NCI-H2196 treated with DMSO at 0.1 percent for 48 hours (cell line): ENCODE measurements at regions not wholly inside any gene's neighbourhood (a gene's known extent, or its start where the extent isn't known, plus 50 kb on each side); places are given as distances from the start of the nearest gene placed in this dataset.
"Not testable (repeated sequence)": the region's sequence is repeated elsewhere in the genome, so short reads cannot be mapped to it uniquely, and the experiment has no call there.

Source experiments
- DNase-seq: peaks from one replicate; lab custom pipeline; 2025; ENCODE audit not compliant: unreplicated experiment; lab: John Stamatoyannopoulos, UW

DNA sequence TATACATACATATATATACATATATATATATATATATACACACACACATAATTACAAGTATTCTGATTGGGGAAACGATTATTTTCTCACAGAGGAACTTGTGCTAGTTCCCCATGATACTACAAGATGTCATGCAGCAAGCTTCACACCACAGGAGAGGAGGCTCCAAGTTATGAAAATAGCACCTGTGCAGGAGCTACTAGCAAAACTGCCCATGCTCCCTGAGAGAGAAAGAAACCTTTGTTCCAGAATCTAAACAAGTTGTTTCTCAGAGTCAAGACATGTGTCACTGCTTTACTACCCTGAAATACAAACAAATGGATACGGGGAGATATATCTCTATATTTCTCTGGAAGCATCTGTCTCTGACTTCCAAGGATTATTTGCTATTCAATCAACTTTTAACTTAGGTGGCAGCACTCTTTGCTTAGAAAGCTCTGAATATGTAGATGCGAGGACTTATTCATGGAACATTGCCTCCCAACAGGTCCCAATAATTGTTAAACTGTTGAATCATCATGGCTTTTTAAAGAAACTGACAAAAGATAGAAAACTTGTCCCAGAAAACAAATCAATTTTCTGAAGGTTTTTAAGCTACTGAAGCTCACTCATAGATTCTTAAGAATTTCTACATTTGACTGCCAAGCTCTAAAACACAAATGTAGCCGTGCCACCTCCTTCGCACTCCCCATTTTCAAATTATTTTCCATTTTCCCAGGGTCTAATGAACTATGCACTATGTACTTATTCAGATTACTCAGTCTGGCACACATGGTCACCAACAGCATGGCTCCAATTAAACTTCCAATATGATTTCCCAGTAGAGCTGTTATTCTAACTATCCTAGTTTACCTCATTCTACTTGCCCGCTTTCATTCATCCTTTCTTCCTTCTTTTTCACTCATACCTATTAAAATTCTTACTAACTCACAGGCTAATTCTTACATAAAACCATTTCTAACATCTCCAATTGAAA, 929.1 kb downstream of the LTN1 start:
- no peak for DNase-seq

DNA sequence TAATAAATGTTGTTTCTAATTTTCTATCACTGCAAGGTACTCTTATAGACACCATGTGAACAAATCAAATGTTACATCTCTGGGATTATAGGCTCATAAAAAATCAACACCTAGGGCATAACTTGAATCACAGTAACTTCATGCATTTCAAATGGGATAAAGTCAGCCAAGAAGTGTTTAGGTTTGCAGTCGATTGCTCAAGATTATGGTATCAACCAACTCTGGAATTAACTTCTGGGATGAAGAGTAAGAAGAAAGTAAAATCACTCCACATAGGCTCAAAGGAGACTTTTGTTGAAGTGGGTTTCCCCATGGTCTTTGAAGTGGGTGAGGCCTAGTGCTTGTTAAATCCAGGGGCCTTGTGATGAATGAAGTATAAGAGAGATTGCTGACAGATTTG, 939.7 kb downstream of the LTN1 start:
- DNase-seq, result not testable (repeated sequence)

DNA sequence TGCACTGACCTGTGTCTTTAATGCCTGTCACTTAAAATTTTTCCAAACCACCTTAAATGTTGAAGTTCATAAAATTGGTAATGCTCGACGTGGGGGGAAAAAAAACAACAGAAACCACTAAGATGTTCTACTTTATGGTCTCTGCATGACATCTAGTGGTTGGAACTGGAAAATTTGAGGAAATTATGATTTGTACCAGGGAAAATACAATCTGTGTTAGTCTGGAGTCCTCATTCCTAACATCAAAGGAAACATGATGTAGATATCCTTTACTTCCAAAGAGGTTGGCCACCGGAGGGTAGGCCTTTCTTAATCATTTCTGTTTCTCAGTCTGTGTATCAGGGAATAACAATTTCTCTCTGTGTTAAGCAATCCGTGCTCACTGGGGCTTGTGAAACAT, 941.0 kb downstream of the LTN1 start:
- DNase-seq, result not testable (repeated sequence)

GRCh38 chr21:28035692-28036091, 957.0 kb downstream of the LTN1 start:
- not testable (repeated sequence) for DNase-seq

- DNase-seq, result not testable (repeated sequence)
Observed at GRCh38 chr21:28034916-28035315, 957.8 kb downstream of the LTN1 start.

DNA sequence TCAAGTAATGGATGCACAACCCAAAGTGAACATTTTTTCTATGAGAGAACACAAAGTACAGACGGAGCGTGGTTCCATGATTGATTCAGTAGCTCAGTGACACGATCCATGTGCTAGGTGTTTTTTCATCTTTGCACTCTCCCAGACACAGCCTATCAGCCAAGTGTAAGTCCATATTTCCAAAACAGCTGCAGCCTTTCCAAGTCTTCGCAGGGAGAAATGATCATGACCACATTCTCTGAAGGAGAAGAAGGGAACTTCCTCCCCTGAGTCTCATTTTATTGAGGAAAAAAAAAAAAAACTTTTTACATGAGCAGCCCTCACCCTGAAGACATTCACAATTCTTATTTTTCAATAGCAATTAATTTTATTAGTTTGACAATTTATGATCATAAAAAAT, 958.3 kb downstream of the LTN1 start:
- DNase-seq, result not testable (repeated sequence)

DNA sequence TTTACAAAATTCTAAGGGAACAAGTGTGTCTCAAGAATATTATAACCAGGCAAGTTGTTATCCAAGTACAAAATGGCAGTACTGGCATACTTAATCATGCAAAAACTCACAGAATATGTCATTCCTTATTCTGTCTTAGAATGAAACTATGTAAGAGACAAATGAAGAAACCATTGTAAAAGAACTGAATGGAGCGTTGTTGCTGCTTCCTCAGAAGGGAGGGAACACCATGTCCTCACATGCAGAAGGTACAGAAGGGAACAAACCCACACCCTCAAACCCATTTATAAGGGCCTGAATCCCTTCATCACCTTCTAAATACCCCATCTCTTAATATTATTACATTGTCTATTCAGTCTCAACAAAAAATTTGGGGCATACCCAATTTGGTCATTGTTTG, 960.0 kb downstream of the LTN1 start:
- not testable (repeated sequence) for DNase-seq

- not testable (repeated sequence) for DNase-seq
Observed at GRCh38 chr21:28031066-28031465, 961.6 kb downstream of the LTN1 start.

- DNase-seq, result no peak
Observed at GRCh38 chr21:28025111-28025510, 967.6 kb downstream of the LTN1 start.

- no peak for DNase-seq
Observed at GRCh38 chr21:28018741-28019669, 973.7 kb downstream of the LTN1 start.

DNA sequence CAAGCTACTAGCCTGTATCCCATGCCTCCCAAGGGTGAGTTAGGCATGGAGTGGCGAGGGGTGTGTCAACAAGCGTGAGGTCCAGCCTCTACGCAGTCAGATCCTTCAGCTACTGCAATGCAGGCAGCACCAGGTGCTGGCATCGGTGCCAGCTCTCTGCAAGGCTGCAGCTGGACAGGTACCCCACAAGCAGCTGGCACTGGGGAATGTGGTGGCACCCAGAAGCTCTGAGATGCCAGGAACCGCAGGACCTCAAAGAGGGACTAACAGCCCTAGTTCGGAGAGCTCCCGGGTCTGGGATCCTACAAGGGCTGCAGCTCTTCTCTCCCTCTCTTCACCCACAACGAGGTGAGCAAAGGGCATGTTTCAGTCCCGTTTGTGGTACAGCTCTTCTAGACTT, 974.5 kb downstream of the LTN1 start:
- DNase-seq, result no peak

GRCh38 chr21:28016571-28016970, 976.1 kb downstream of the LTN1 start:
- no peak for DNase-seq

GRCh38 chr21:28013123-28013522, 979.6 kb downstream of the LTN1 start:
- not testable (repeated sequence) for DNase-seq

DNA sequence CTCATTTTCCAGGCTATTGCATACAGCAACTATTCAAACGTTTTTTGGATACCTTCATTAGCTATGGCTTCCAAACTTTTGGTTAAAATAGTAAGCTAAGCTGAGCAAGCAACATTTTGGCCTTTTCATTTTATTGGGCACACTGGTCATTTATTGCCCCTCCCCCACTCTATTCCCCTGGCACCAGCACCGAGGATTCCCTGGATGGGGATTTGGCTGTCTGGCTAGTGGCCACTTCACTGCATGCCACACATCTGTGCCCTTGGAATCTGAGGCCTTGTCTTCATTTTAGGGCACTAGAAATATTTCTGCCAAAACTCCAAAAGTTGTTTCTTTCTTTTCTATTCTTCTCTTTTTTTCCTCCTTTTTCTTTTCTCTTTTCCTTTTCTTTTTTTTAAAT, 980.7 kb downstream of the LTN1 start:
- DNase-seq, result not testable (repeated sequence)

DNA sequence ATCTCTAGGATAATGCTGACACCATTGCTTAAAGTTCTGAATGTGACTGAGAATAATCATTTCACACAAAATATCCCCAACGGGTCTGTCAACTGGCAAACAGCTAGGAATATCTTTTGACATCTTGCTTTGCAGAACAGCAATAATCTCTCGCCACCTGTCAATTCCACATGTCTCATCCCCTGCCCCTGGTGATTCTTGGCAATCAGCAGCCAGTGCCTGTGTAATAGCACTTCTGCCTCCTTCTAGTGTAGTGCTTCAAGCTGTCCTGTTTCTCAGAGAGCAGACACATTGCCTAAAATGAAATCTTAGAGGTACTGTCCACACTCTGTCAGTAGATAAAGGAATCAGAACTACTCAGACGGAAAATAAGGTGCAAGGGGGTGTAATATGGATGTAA, 984.4 kb downstream of the LTN1 start:
- not testable (repeated sequence) for DNase-seq

GRCh38 chr21:28003627-28004026, 989.0 kb downstream of the LTN1 start:
- not testable (repeated sequence) for DNase-seq

DNA sequence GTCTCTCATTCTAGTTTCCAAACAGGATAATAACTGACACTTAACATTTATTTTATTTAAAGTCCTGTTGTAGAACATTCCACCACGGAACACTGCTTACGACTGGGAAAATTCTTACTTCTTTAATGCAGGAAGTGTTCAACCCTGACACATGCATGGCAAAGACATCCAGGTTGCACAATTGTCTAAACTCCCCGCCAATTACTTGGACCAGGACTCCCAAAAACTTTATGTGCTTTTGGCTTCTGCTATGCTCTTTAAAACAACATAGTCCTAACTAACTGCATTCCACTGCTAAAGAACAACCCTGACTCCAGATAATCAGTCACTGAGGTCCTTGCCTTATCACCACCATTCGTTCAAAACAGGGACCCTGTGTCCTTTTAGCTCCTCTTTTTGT, 995.8 kb downstream of the LTN1 start:
- not testable (repeated sequence) for DNase-seq

DNA sequence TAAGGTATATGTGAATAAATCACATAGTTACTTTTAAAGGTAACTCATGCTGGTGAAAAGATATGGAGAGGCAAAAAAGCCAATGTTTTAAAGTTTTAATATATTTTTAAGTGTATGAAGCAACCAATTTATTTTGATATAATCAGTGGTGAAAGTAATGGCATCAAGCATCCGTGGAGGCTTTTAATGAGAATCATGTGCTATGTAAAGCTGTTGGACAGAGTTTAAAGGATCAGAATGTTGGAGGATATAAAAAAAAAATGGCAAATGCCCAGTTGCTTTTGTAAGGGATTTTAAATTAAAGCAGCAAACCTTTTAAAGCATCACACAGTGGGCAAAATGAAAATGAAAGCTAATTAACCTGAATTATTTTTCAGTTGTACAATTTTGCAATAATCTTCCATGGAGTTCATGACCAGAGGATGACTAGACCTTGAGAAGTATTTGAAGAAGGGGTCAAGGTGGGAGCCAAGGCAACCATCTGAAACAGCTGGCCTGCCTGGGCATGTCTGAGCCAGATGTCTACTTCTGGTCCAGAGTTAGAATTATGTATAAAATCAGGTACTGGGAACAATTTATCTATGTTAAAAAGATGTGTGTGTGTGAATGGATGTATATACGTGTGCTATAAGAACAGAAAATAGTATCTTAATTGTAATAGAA, 1007.9 kb downstream of the LTN1 start:
- not testable (repeated sequence) for DNase-seq

GRCh38 chr21:27979446-27979845, 1012.6 kb upstream of the ADAMTS5 start:
- not testable (repeated sequence) for DNase-seq

DNA sequence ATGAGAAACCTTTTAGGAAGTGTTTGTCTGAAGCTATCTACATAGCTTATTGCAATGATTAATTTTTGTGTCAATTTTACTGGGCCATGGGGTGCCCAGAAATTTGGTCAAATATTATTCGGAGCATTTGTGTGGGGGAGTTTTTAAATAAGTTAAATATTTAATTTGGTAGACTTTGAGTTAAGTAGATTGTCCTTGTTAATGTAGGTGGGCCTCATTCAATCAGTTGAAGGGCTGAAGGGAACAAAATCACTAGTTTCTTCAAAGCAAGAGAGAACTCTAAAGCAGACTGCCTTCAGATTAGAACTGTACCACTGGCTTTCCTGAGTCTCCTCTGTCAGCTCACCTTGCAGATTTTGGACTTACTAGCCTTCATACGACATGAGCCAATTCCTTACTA, 1008.6 kb upstream of the ADAMTS5 start:
- DNase-seq, result no peak

DNA sequence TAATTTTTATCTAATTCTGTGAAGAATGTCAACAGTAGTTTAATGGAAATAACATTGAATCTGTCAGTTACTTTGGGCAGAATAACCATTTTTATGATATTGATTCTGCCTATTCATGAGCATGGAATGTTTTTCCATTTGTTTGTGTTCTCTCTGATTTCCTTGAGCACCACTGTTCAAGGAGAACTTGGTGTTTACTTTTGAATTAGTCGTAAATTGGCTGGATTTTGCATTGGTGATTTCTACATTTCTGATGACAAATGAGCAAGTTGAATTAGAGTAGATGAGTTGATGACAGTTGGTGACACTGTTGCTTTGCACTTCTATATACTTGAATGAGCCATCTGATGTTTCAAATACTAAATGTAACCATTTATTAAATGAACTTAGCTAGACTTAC, 1007.3 kb upstream of the ADAMTS5 start:
- not testable (repeated sequence) for DNase-seq
